ENCODE measurements at regions not wholly inside any gene's neighbourhood (a gene's known extent, or its start where the extent isn't known, plus 50 kb on each side); places are given as distances from the start of the nearest gene placed in this dataset.

- DNase-seq: no peak
- Mint-ChIP-seq H3K4me1 (ENCODE audit: low read depth, unreplicated experiment) (peaks cover 18% of the 10 kb centered on the region), H3K9me3 (ENCODE audit: unreplicated experiment) (peaks cover 14% of the 10 kb centered on the region), H3K36me3 (ENCODE audit: unreplicated experiment) (no peaks in the 10 kb centered on the region), H3K27ac (ENCODE audit: unreplicated experiment) (no peak overlapping the region), H3K4me3 (ENCODE audit: unreplicated experiment) (no peak overlapping the region), H3K27me3 (ENCODE audit: unreplicated experiment) (peaks cover 11% of the 10 kb centered on the region)
- TF ChIP-seq CTCF (IDR thresholded peaks at IDR 0.05; ENCODE audit: partially characterized antibody, unreplicated experiment): no peak
These were observed 299.7 kb downstream of the QKI start for GRCh38 chr6:163714179-163714578.

GRCh38 chr6:163712981-163713380, 298.5 kb downstream of the QKI start:
- H3K4me3 Mint-ChIP-seq (ENCODE audit: unreplicated experiment): no peak overlapping the region
- peaks cover 7% of the 10 kb centered on the region for H3K9me3 Mint-ChIP-seq (ENCODE audit: unreplicated experiment)
- no peak for DNase-seq
- H3K36me3 Mint-ChIP-seq (ENCODE audit: unreplicated experiment): no peaks in the 10 kb centered on the region
- H3K27ac Mint-ChIP-seq (ENCODE audit: unreplicated experiment): no peak overlapping the region
- TF ChIP-seq CTCF (IDR thresholded peaks at IDR 0.05; ENCODE audit: partially characterized antibody, unreplicated experiment): no peak
- H3K27me3 Mint-ChIP-seq (ENCODE audit: unreplicated experiment): peaks cover 6% of the 10 kb centered on the region
- peaks cover 12% of the 10 kb centered on the region for H3K4me1 Mint-ChIP-seq (ENCODE audit: low read depth, unreplicated experiment)

- no peak for TF ChIP-seq CTCF (IDR thresholded peaks at IDR 0.05; ENCODE audit: partially characterized antibody, unreplicated experiment)
- no peak for DNase-seq
- no peak overlapping the region for H3K27ac Mint-ChIP-seq (ENCODE audit: unreplicated experiment)
These were observed 298.0 kb downstream of the QKI start for GRCh38 chr6:163712566-163712961.

GRCh38 chr6:163711615-163712565, 297.4 kb downstream of the QKI start:
- Mint-ChIP-seq H3K36me3 (ENCODE audit: unreplicated experiment) (no peaks in the 10 kb centered on the region), H3K4me1 (ENCODE audit: low read depth, unreplicated experiment) (peaks cover 12% of the 10 kb centered on the region), H3K27me3 (ENCODE audit: unreplicated experiment) (peaks cover 1% of the 10 kb centered on the region), H3K27ac (ENCODE audit: unreplicated experiment) (no peak overlapping the region), H3K4me3 (ENCODE audit: unreplicated experiment) (no peak overlapping the region), H3K9me3 (ENCODE audit: unreplicated experiment) (no peaks in the 10 kb centered on the region)
- DNase-seq: no peak
- no peak for TF ChIP-seq CTCF (IDR thresholded peaks at IDR 0.05; ENCODE audit: partially characterized antibody, unreplicated experiment)

More at GRCh38 chr6:163712566-163712961, 298.0 kb downstream of the QKI start:
- no peak overlapping the region for H3K4me3 Mint-ChIP-seq (ENCODE audit: unreplicated experiment)
- H3K4me1 Mint-ChIP-seq (ENCODE audit: low read depth, unreplicated experiment): peaks cover 13% of the 10 kb centered on the region
- peaks cover 4% of the 10 kb centered on the region for H3K27me3 Mint-ChIP-seq (ENCODE audit: unreplicated experiment)
- no peaks in the 10 kb centered on the region for H3K36me3 Mint-ChIP-seq (ENCODE audit: unreplicated experiment)
- H3K9me3 Mint-ChIP-seq (ENCODE audit: unreplicated experiment): peaks cover 7% of the 10 kb centered on the region
